SKM-1 (cell line): ENCODE measurements at regions not wholly inside any gene's neighbourhood (a gene's known extent, or its start where the extent isn't known, plus 50 kb on each side); places are given as distances from the start of the nearest gene placed in this dataset.
"Not testable (repeated sequence)": the region's sequence is repeated elsewhere in the genome, so short reads cannot be mapped to it uniquely, and the experiment has no call there.

Experiments
- DNase-seq: peaks from one replicate; lab custom pipeline; 2025; ENCODE audit not compliant: unreplicated experiment; lab: John Stamatoyannopoulos, UW

DNA sequence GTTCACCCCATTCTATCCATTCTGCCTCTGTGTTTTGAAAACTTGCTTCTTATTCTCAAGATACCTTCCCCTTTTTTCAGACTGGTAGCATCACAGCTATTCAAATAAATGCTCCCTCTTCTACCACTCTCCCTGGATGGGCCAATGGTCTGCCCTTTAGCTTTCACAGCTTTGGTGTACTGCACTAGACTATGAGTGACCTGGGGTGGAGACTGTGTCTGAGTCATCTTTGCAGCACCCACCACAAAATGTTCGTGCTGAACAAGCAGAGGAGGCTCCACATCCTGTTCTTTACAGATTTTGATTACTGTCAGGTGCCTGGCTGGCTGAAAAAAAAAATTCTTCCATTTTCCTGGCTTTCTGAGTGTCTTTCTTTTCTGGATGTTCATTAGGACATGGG, 1104.1 kb upstream of the TMEM132C start:
- DNase-seq = no peak

DNA sequence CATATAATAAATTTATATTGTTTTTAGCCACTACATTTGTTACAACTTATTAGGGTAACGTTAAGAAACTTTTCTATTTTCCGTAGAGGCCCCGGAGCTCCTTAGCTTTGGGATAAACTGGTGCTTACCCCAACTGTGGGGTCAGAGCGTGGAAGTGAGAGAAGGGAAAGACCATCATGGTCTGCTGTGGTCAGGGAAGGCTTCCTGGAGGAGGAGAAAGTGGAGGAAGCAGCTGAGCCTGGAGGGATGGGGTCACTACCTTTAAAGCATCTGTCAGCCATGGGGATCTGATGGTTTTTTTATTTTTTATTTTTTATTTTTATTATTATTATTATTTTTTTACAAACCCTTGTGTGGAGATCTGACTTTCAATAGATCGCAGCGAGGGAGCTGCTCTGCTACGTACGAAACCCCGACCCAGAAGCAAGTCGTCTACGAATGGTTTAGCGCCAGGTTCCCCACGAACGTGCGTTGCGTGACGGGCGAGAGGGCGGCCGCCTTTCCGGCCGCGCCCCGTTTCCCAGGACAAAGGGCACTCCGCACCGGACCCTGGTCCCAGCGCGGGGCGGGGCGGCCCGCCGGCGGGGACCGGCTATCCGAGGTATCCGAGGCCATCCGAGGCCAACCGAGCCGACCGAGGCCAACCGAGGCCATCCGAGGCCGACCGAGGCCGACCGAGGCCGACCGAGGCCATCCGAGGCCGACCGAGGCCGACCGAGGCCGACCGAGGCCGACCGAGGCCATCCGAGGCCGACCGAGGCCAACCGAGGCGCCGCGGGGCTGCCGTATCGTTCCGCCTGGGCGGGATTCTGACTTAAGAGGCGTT, 1101.2 kb upstream of the TMEM132C start:
- peak; percentile 18 for DNase-seq

DNA sequence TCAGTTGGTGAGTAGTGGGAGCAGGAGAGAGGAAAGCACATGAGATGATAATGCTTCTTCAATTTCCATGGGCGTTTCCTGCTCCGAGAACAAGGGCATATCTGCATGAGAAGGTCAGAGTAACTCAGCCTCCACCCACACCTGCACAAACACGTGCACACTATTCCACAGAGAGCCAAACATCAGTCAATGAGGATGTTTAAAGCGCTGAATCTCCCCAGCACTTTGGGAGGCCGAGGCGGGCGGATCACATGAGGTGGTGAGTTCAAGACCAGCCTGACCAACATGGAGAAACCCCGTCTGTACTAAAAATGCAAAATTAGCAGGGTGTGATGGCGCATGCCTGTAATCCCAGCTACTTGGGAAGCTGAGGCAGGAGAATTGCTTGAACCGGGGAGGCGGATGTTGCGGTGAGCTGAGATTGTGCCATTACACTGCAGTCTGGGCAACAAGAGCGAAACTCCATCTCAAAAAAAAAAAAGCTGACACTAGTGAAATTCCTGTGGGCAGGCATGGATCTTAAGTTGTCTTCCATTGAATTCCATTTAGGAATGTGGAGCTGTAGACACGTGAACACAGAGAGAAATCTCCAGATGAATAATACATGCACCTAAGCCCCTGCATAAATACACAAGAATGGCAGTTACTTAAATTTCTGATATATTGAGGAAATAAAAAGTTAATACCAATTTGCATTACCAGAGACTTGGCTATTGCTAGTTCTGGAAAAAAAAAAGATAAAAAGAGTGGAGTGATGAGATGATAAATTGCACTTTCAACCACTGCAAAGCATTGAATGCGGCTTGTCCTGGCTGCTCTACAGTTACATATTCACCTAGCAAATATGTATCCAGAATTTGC, 1097.4 kb upstream of the TMEM132C start:
- no peak for DNase-seq

DNA sequence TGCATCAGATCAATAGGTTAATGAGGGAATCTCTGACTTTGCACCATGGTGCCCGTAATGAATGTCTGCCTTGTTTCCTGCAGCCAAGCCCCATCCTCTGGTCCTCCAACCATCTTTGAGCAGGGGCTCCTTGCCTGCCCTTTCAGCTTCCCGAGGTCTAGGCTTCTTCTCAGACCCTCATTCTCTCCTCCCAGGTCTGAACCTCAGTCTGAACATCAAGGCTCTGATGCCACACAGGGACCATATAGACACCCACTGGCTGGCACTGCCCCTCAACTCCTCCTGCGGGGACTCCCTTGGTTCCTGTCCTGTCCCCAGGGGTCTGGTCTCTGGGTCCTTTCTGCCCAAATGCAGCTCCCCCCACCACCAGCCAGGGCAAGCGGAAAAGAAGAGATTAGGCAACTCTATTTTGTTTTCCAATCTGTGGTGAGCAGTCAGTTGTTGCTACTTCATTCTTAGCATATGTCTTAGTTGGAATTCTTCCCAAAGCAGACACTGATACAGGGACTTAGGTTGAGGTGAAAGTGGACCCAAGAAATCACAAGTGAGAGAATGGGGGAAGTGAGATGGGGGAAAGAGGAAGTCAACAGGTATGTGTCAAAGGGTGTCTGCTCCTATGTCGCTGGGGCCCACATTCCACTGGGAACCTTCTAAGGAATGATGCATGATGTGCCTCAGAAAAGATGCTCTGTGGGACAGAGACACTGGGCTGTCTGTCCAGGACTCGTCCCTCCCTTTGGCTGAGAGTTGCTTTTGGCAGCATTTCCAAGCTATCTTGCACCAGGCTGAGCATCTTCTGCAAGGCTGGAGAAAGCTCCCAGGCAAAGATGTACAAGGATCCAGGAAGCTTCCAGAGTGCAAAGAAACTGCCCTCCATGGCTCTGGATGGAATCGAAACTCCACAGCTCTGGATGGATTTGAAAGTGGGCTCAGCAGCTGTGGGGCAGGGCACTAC, 1096.5 kb upstream of the TMEM132C start:
- DNase-seq = no peak

DNA sequence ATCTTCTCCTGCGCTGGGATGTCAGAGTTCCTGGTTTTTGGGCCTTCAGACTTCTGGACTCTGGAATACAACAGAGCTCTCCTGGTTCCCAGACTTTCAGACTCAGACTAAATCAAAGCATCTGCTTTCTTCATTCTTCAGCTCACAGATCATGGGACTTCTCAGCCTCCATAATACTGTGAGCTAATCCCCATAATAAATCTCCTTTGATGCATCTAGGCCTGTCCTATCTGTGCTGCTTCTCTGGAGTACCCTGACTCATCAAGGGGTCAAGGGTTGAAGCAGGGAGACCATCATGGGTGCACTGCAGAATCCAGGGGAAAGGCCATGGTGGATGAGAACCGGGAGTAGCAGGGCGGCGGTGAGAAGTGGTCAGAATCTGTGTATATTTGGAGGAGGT, 1094.1 kb upstream of the TMEM132C start:
- no peak for DNase-seq

DNA sequence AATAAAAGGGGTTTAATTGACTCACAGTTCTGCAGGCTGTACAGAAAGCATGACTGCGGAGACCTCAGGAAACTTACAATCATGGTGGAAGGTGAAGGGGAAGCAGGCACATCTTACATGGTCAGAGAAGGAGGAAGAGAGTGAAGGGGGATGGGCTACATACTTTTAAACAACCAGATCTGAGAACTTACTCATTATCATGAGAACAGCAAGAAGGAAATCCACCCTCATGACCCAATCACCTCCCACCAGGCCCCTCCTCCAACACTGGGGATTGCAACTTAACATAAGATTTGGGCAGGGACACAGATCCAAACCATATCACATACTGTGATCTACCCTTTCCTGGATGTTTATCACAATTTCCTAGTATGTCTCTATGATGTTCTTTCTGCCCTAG, 1093.0 kb upstream of the TMEM132C start:
- DNase-seq = not testable (repeated sequence)

DNA sequence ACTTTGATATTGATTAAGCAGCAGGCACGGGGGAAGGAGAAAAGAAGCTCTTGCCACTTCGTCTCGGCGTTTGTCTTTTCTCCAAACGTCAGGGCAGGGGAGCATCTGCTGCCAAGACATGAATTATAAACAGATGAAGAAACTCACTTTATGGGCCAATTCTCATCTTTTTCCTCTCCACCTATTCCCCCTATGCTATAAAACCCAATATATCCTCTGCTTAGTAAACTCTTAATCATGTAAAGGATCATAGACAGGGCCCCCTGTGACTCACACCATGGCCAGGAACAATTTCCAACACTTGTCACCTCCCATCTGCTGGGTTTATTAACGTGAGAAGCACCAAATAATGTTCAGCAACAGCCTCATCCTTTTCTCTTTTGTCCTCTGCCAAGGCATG, 1092.1 kb upstream of the TMEM132C start:
- no peak for DNase-seq

DNA sequence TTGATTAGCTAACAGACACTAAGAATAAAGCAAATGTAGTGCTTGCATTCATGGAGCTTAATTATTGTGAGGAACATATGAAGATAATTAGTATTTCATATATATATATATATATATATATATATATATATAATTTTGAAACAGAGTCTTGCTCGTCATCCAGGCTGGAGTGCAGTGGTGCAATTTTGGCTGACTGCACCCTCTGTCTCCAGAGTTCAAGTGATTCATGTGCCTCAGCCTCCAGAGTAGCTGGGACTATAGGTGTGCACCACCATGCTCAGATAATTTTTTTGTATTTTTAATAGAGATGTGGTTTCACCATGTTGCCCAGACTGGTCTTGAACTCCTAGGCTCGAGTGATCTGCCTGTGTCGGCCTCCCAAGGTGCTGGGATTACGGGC, 1091.6 kb upstream of the TMEM132C start:
- no peak for DNase-seq

DNA sequence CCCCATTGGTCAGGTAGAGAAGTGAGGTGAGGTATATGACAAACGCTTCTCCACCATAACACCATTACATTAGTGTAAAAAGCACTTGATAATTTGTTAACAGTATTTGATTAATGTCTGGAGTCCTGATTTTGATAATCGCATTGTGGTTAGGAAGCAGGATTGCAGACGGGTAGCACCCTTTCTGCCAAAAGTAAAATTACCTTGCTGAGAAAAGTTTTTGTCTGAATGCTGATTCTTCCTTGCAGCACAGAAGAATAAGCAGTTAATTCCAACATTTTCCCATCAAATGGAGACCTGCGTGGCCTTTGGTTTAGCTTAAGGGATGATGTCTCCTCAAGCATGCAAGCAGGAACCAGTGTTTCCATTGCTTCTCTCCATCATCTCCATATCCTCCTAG, 1090.2 kb upstream of the TMEM132C start:
- DNase-seq = no peak

DNA sequence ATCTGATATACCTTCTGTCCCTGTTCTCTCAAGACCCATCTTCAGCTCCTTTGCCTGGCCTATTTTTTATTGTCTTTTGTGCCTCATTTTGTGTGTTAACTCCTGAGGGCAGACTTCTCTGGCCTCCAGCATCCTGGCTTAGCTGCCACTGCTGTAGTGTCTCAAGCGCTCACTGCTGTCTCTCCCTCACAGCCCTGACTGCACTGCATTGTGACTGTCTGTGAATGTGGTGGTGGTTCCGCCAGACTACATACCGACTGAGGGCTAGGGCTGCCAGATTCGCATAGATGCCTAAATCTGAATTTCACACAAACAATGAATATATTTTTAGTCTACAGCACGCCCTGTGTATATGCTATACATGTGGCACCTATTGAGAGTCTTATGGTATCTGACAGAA, 1088.9 kb upstream of the TMEM132C start:
- no peak for DNase-seq

DNA sequence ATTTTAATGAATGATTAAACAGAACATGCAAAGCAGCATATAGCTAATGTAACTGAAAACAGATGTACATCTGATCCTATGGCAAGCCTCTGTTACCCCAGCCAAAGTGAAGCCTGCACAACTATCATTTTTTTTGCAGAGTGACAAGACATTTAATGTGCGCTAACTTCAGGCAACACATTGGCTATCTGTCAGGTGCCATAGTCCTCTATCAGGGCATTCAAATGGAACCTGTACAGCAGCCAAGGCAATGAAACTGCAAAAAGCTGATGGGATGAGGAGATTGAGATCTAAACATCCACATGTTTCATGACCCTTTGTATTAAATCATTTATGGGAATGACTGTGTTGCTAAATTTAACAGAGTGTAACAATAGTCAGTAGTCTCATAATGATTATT, 1088.5 kb upstream of the TMEM132C start:
- no peak for DNase-seq

DNA sequence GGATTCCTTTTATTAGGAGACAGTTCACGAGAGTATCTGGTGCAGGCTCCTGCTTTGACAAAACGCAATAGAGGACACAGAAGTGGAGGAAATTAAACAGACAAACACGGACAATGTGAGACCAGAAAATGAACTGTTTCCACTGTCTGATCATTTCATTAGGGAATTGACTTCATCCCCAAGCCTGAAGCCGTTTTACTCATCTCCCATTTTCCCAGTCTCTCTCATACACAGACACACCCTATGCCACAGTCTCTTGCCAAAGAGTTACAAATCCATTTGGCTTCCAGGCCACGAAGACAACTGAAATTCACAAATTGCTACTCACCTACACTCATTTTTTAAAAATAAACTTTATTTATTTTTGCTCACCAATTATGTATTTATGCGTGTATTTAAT, 1087.8 kb upstream of the TMEM132C start:
- no peak for DNase-seq

DNA sequence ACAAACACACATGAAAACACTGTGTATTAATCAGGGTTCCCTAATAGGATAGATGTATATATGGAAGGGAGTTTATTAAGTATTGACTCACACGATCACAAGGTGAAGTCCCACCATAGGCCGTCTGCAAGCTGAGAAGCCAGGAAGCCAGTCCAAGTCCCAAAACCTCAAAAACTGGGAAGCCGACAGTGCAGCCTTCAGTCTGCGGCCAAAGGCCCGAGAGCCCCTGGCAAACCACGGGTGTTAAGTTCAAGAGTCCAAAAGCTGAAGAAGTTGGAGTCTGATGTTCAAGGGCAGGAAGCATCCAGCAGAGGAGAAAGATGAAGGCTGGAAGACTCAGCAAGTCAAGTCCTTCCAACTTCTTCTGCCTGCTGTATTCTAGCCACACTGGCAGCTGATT, 1085.0 kb upstream of the TMEM132C start:
- DNase-seq = no peak

DNA sequence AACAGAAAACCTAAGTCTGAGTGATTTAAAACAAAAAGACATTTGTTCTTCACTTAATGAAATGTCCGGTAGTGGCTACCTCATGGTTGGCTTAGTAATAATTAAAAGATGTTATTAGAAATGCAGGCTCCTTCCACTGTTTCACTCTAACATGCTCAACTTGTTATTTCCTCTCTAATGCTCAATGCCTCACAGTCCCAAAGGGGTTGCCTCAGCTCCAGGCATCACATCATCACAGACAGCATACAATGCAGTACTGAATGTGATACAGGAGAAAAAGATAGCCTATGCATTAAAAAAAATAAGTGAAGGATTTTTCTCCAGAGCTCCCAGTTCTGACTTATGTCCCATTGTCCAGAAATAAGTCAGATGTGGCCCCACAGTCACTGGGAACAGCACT, 1077.0 kb upstream of the TMEM132C start:
- DNase-seq = no peak

DNA sequence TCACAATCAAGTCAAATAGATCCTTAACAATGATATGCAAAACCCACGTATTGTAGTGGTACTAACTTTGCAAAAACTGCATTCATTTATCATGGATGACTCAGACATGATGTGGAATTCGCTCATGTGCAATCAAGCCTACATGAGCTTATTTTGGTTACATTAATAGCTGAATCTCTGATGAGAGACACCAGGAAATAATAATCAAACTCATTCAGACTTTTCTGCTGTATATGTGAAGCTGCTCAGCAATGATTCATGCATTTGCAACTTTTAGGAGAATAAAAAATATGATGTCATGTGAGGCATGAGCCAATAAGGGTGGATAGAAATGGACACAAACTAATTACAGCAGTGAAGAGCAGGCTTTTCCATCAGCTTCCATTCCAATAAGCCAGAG, 1075.8 kb upstream of the TMEM132C start:
- no peak for DNase-seq

DNA sequence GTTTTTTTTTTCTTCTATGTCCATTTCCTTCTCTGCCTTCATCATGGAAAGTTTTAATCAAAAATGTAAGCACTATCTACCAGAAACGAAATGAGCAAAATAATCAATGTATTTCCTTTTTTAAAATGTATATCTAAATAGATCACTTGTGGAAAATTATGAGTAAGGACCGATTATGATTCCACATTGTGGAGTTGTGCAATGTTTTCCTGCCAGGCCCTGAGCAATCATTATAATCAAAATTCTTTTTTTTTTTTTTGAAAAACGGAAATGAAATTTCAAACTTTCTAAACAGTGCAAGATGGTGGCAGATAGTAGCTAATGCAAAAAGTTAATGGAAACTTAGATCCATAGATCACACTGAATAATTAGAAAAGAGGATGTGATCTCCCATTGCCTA, 1074.6 kb upstream of the TMEM132C start:
- no peak for DNase-seq

DNA sequence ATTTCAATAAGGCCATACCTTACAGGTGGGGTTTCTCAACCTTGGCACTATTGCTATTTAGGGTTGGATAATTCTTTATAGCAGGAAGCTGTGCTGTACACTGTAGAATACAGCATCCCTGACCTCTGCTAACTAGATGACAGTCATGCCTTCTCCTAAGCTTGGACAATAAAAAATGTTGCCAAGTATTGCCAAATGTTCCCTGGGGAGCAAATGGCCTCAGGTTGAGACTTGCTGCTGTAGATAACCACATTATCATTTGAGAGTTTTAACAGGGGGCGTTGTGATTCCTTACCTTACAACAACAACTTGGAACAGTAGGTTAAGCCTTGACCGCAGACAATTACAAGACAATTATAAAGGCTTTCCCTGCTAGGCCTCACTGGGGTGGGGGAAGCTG, 1073.6 kb upstream of the TMEM132C start:
- DNase-seq = no peak

DNA sequence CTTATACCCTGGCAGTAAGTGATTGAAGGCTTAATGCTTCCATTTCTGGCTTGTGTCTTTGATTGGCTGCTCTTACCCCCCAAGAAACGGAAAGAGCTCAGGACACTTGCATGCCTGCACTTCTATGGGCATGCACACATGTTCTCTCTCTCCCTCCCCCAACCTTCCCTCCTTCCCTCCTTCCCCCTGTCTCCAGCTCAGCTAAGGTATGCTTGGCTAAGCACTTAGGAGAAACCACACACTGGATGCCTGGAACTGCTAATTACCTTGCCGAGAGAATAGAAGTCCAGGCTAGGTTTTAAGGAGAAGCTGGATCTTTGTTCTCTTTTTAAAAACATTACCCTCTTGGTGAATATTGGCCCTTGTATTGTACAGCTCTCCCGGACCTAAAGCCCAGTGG, 1072.8 kb upstream of the TMEM132C start:
- DNase-seq = no peak

DNA sequence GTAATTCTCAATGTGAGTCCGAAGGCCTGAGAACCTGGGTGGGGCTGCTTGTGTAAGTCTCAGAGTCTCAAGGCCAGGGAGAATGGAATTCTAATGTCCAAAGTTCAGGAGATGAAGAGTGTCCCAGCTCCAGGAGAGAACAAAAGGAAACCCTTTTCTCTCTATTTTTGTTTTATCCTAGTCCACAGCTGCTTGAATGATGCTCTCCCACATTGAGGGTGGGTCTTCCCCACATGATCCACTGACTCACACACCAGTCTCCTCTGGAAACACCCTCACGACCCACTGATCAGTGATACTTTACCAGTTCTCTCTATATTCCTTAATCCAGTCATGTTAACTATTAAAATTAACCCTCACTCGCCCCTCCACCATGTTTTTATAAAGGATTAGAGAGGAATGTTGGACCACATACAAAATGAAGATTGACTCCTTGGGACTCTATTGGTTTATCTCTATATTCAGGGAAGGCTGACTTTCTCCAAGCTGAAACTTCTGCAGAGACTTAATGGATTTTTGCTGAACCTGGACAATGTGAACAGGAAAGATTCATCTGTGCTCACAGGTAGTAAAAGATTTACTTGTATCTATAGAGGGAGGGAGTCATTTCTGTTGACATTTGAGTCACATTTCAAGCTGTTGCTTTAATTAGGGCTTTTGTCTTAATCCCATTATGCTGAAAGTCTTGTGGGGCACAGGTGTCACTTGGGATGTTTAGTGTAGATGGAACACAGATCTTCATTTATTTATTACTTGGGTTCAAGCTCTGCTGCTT, 1061.0 kb upstream of the TMEM132C start:
- no peak for DNase-seq

DNA sequence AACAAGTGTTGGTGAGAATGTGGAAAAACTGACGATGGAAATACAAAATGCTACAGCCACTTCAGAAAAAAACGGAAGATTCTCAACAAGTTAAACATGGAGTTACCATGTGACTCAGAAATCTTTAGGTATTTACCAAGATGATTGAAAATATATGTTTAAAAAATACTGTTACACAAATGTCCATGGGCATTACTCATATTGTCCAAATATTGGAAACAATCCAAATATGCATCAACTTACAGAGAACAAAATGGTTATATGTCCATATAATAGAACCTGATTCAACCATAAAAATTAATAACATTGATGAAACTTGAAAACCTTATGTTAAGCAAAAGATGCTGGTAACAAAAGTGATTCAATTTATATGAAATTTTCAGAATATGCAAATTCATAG, 1057.7 kb upstream of the TMEM132C start:
- DNase-seq = no peak
